ENCODE measurements at regions not wholly inside any gene's neighbourhood (a gene's known extent, or its start where the extent isn't known, plus 50 kb on each side); places are given as distances from the start of the nearest gene placed in this dataset.
"Not testable (repeated sequence)": the region's sequence is repeated elsewhere in the genome, so short reads cannot be mapped to it uniquely, and the experiment has no call there.

GRCh38 chr3:26108846-26109489 lies 319.1 kb downstream of the OXSM start:
- in situ Hi-C loops (cut with MboI; ENCODE audit: low sequenced_read_pairs) = no loop called here

- in situ Hi-C loops (cut with MboI; ENCODE audit: low sequenced_read_pairs) = no loop called here
Measured at GRCh38 chr3:26114851-26115250, 325.0 kb downstream of the OXSM start.

DNA sequence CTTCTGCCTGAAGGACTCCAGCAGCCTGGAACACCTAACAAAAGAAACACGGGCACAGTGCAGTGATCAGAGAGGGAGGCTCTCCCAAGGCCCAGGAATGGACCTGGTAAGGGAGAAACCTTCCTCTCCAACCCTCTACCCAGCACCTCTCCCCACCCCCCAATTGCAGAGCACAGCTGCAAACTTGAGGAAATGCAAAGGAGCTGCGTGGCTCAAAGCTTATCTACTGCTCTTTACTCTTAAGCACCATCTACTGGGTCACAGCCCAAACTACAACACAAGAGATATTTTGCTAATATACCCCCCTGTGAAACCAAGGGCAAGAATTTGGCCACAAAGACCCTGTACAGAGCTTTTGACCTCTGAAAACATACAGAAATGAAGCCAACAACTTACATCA lies 328.3 kb downstream of the OXSM start:
- in situ Hi-C loops (cut with MboI; ENCODE audit: low sequenced_read_pairs) = no loop called here

GRCh38 chr3:26132942-26133341 lies 343.1 kb downstream of the OXSM start:
- in situ Hi-C loops (cut with MboI; ENCODE audit: low sequenced_read_pairs) = no loop called here

- in situ Hi-C loops (cut with MboI; ENCODE audit: low sequenced_read_pairs) = no loop called here
Measured at GRCh38 chr3:26141296-26141695, 351.4 kb downstream of the OXSM start.

DNA sequence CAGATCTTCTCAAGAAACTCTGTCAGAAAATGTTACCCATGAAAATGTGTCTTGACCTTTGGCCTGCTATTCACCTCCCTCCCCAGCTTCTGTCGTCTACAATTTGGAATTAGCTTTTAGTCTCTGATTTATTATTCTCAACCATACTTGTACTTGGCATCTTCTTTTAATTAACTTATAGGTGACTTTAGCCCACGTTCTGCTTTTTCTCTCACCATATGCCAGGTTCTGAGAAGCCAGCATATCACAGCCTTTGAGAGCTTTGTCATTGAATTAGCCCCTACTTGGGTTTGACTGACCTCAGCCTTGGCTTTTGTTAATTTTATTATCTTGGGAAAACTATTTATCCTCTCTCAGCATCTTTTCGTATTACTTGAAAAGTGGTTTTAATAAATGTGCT lies 355.9 kb downstream of the OXSM start:
- in situ Hi-C loops (cut with MboI; ENCODE audit: low sequenced_read_pairs) = no loop called here

GRCh38 chr3:26157428-26157827 lies 367.5 kb downstream of the OXSM start:
- in situ Hi-C loops (cut with MboI; ENCODE audit: low sequenced_read_pairs) = not testable (repeated sequence)

- in situ Hi-C loops (cut with MboI; ENCODE audit: low sequenced_read_pairs) = no loop called here
Measured at GRCh38 chr3:26171006-26171405, 381.1 kb downstream of the OXSM start.

DNA sequence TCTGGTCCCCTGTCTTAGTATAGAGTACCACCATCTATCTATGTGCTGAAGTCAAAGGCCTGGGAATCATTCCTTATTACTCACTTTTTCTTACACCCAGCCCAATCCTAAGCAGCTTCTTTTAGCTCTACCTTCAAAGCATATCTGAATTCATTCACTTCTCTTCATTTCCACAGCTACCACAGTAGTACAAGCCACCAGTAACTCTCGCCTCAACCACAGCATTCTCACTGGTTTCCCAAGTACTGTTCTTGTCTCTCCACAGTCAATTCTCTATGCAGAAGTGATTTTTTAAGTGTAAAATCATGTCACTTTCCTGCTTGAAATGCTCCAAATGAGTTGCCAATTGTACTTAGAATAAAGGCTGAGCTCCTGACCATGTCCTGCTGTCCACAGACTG lies 401.7 kb downstream of the OXSM start:
- in situ Hi-C loops (cut with MboI; ENCODE audit: low sequenced_read_pairs) = no loop called here

GRCh38 chr3:26193558-26193957 lies 403.7 kb downstream of the OXSM start:
- in situ Hi-C loops (cut with MboI; ENCODE audit: low sequenced_read_pairs) = no loop called here

DNA sequence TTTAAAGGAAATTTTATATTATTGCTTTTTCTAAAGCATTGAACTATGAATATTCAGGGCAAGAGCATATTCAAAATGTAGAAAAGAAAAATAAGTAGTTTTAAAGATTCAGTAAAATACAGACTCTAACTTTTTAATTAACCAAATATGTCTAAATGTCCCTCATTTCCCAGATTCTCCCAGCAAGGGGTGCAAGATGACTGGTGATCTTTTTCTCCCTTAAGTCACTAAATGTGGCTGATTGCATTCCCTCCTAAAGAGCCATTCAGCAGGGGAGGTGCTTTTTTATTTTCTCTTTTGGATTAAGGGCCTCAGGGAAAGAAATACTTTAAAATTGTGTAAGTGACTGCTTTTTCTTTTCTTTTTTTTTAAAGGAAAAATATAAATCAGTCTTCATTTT lies 406.9 kb downstream of the OXSM start:
- in situ Hi-C loops (cut with MboI; ENCODE audit: low sequenced_read_pairs) = no loop called here

DNA sequence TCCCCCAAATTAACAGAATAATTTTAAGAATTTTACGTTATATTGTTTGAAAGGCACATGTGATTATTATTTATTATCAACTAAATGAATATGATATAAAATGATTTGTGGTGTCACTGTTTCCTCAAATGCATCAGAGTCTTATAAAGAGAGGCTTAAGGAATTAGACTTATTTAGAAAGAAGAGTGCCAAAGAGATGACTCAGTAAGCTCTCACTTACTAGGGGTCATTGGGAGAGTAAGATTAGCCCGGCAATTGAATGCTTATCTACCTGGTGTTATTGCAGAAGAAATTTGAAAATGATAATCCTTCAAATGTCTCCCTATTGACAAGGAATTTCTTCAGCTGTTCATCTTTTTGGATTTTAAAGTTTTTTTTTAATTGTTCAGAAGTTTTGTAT lies 408.7 kb downstream of the OXSM start:
- in situ Hi-C loops (cut with MboI; ENCODE audit: low sequenced_read_pairs) = no loop called here

DNA sequence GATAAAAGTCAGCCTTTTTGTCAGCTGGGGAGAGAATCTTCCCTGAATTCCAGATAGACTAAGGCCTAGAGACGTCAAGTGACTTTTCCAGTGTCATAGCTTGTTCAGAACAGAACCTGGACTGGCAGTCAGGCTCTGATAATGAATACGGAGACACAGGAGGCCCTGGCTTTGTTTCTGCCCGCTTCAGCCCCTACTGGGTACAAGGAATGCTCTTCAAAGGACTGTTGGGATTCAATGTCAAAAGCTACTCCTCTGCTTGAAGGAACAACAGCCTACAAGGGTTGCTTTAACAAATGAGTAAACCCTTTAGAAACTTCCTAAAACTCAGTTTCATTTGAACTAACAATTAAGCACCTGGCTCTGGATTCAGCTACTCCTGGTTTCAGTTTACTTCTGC lies 412.3 kb downstream of the OXSM start:
- in situ Hi-C loops (cut with MboI; ENCODE audit: low sequenced_read_pairs) = no loop called here

GRCh38 chr3:26205475-26205874 lies 415.6 kb downstream of the OXSM start:
- in situ Hi-C loops (cut with MboI; ENCODE audit: low sequenced_read_pairs) = no loop called here

- in situ Hi-C loops (cut with MboI; ENCODE audit: low sequenced_read_pairs) = no loop called here
Measured at GRCh38 chr3:26208201-26208600, 414.4 kb upstream of the LRRC3B start.

GRCh38 chr3:26229801-26230200 lies 392.8 kb upstream of the LRRC3B start:
- in situ Hi-C loops (cut with MboI; ENCODE audit: low sequenced_read_pairs) = no loop called here

DNA sequence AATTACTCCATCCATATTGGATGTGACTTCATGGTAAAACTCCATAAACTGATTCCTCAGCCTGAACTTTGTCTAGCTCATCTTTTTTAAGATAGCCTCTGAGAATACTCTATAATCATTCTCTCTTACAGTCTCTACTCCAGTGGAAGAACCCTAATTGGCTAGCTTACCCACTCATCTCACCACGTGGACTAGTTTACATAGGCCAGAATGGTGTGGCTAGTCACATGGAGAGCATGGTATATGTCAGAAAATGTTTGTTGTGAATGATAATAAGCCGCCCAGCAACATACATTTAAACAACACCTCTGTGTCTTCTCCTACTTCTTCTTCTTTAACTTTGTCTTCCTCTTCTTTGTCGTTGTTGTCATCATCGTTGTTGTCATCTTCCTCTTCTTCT lies 389.2 kb upstream of the LRRC3B start:
- in situ Hi-C loops (cut with MboI; ENCODE audit: low sequenced_read_pairs) = no loop called here

DNA sequence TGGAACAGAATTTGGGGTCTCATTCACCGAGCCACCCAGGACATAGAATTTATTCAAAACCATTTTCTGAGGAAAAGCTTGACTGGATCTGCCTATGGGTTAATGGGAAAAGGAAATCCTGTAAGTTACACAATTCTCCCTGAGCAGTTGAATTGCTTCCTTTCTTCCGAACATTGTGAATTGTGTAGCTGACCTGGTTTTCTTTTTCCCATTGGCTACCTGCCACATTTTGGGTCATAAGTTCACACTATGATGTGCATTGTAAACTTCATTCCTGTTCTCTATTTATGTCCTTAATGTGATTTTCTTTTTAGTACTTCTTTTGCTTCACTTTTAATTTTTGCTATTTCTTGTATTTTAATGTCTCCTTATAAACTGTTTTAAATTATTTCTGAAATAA lies 386.0 kb upstream of the LRRC3B start:
- in situ Hi-C loops (cut with MboI; ENCODE audit: low sequenced_read_pairs) = no loop called here

DNA sequence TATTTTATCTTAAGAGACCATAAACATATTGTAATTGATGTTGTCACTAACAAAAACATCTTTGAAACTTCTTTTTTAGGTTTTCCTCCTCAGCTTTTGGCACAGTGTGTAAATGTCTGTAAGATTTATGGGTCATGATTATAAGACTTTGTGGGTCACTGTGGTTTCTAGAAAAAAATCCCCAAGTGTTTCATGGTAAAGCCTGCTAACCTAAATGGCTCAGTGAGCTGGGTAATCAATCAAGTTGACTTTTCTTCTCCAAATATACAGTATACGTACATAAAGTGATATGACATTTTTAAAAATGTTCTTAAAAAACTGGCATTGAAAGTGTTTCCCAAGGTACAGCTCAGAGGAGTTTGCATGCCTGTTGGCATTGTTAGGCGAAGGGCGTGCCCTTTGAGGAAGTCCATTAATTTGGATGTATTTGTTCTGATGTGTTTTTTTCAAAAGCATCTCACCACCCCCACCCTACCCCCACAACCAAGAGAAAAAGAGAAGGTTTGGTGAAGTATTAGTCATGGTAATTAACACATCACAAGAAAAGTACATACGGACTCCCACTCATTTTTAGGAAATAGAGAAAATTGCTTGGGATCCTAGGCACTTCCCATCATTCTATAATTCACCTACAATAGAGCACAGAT lies 385.4 kb upstream of the LRRC3B start:
- in situ Hi-C loops (cut with MboI; ENCODE audit: low sequenced_read_pairs) = no loop called here

- in situ Hi-C loops (cut with MboI; ENCODE audit: low sequenced_read_pairs) = not testable (repeated sequence)
Measured at GRCh38 chr3:26244586-26244985, 378.0 kb upstream of the LRRC3B start.

DNA sequence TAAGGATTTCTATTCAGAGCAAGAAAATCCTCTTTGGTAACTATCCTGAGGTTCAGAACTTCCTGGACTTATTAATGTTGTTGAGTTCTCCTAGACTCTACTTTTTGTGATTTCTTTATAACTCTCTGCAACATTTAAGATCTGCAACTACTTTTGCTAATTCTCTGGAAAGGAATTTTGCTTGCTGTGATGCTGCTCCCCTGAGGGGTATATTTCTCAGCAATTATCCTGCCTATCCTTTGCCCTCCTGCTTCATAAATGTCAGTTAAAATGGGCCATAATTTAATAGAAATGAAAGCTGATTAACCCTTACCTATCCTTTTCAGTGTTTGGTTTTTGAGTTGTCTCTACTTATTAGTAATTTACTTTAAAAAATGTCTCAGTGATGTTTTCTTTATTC lies 377.3 kb upstream of the LRRC3B start:
- in situ Hi-C loops (cut with MboI; ENCODE audit: low sequenced_read_pairs) = no loop called here

- in situ Hi-C loops (cut with MboI; ENCODE audit: low sequenced_read_pairs) = no loop called here
Measured at GRCh38 chr3:26246901-26247300, 375.7 kb upstream of the LRRC3B start.

GRCh38 chr3:26247712-26248111 lies 374.9 kb upstream of the LRRC3B start:
- in situ Hi-C loops (cut with MboI; ENCODE audit: low sequenced_read_pairs) = no loop called here

Measured in HL-60/S4 treated with retinoic acid at 250 ng/mL for 4 days and 3 days (cell line).